AG09309 (cell line): ENCODE measurements at regions not wholly inside any gene's neighbourhood (a gene's known extent, or its start where the extent isn't known, plus 50 kb on each side); places are given as distances from the start of the nearest gene placed in this dataset.

Experiments
- DNase-seq: peaks from one replicate; pipeline ENCODE4 v3.0.0-alpha.2; 2010; ENCODE audit warnings: low read depth
- H3K4me3 ChIP-seq: 2 replicates; pipeline ENCODE4 v1.5.1; 2011; ENCODE audit warnings: mild to moderate bottlenecking, low read depth, low read length, moderate library complexity; ENCODE audit not compliant: control insufficient read depth
- CTCF ChIP-seq: IDR thresholded peaks from 2 replicates; pipeline ENCODE4 v1.5.1; 2011; ENCODE audit warnings: mild to moderate bottlenecking, low read depth, low read length, inconsistent platforms; ENCODE audit not compliant: insufficient read depth, control insufficient read depth; ENCODE audit errors: missing control alignments

GRCh38 chr18:41613003-41613609, 341.9 kb upstream of the PIK3C3 start:
- DNase-seq, result no peak
- H3K4me3 ChIP-seq, result no peak overlapping the region
- no peak for TF ChIP-seq CTCF

GRCh38 chr18:41604964-41605363, 350.1 kb upstream of the PIK3C3 start:
- no peak for TF ChIP-seq CTCF
- DNase-seq, result no peak
- H3K4me3 ChIP-seq, result no peak overlapping the region

- DNase-seq, result no peak
- TF ChIP-seq CTCF, result no peak
Measured at GRCh38 chr18:41602034-41602433, 353.0 kb upstream of the PIK3C3 start.

GRCh38 chr18:41600693-41601391, 354.2 kb upstream of the PIK3C3 start:
- DNase-seq, result no peak
- H3K4me3 ChIP-seq, result no peak overlapping the region
- TF ChIP-seq CTCF, result no peak

More at GRCh38 chr18:41602034-41602433, 353.0 kb upstream of the PIK3C3 start:
- H3K4me3 ChIP-seq, result no peak overlapping the region

DNA sequence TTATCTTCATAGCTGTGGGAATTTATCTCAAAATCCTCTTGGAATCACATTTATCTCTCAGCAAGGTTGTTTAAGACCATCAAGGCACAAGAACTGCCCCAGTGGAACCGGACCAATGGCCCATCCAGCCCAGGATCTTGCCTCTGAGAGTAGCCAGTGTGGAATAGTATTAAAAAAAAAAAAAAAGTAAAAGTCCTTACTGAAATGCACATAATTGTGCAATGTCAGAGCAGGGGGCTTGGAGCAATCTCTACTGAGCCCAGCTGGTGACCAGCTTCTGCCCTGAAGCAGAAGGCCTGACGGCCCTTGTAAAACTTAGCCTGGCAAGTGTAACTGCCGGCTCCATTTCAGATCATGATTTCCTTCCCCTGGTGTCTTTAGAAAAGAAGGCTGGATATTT, 355.6 kb upstream of the PIK3C3 start:
- no peak overlapping the region for H3K4me3 ChIP-seq
- DNase-seq, result no peak
- no peak for TF ChIP-seq CTCF

- no peak for TF ChIP-seq CTCF
- no peak for DNase-seq
- H3K4me3 ChIP-seq, result no peak overlapping the region
Measured at GRCh38 chr18:41594582-41594981, 360.5 kb upstream of the PIK3C3 start.
